PFSK-1 (cell line): ENCODE measurements at regions not wholly inside any gene's neighbourhood (a gene's known extent, or its start where the extent isn't known, plus 50 kb on each side); places are given as distances from the start of the nearest gene placed in this dataset.

ENCODE experiments used
- FOXP2 ChIP-seq: optimal IDR thresholded peaks from 2 replicates; pipeline ENCODE3; 2011; ENCODE audit warnings: borderline replicate concordance, control low read depth, inconsistent platforms; ENCODE audit not compliant: insufficient read depth; ENCODE audit errors: extremely low read length, extremely low read depth
- POLR2AphosphoS5 ChIP-seq: IDR thresholded peaks from 2 replicates; pipeline ENCODE4 v1.6.1; 2012; ENCODE audit warnings: low read depth, mild to moderate bottlenecking, control low read depth, low read length, moderate library complexity
- REST ChIP-seq, 2 experiments: IDR thresholded peaks; 2 replicates each; pipeline versions ENCODE4 v1.6.1 to v1.8.0; 2011 to 2012; ENCODE audit warnings: low read depth in 2 of 2, low read length in 2 of 2, control low read depth in 1 of 2, inconsistent platforms in 1 of 2, mild to moderate bottlenecking in 1 of 2, moderate library complexity in 1 of 2; ENCODE audit not compliant: insufficient read depth in 1 of 2
- SIN3A ChIP-seq: IDR thresholded peaks from 2 replicates; pipeline ENCODE4 v1.6.1; 2012; ENCODE audit warnings: mild to moderate bottlenecking, low read length, moderate library complexity, borderline replicate concordance; ENCODE audit not compliant: insufficient read depth
- TAF1 ChIP-seq: IDR thresholded peaks from 2 replicates; pipeline ENCODE4 v1.6.1; 2012; ENCODE audit warnings: low read length, control low read depth, borderline replicate concordance; ENCODE audit not compliant: insufficient read depth

DNA sequence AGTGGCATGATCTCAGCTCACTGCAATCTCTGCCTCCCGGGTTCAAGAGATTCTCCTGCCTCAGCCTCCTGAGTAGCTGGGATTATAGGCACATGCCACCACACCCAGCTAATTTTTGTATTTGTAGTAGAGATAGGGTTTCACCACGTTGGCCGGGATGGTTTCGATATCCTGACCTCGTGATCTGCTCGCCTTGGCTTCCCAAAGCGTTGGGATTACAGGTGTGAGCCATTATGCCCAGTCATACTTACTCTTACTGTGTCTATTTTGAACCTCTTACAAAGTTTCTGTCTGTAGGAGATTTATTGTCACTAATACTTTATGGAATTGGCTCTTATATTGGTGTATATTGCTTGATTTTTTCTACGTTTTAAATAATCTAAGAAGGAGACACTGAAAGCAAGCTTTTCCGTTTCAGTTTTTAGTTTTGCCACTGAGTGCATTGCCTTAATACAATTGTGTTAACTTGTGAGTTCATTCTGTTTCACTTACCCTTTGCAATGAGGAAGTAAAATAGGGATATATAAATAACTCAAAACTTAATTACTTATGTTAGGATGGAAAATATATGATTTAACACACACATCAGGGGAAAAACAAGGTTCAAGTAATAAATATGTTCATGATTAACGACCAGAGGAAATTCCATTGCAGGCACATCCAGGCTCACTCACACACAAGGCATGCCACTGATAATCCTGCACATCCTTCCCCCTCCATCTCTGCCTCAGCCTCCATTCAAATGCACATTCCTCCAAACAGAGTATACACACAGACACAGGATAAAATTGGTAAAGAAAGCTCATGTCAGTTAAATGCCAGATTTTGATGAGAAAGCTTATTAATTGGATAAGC, 279.3 kb upstream of the RASGRP1 start:
- TF ChIP-seq REST (IDR thresholded peaks at IDR 0.05; ENCODE audit: insufficient read depth in 1 of 2, low read depth in 2 of 2, low read length in 2 of 2) (no peak), POLR2AphosphoS5 (no peak), SIN3A (no peak), TAF1 (no peak), FOXP2 (no peak)
